Upper lobe of left lung (tissue), 6 donors: ENCODE measurements at regions not wholly inside any gene's neighbourhood (a gene's known extent, or its start where the extent isn't known, plus 50 kb on each side); places are given as distances from the start of the nearest gene placed in this dataset.

Source experiments
- ATAC-seq, 2 donors: fragments of 200-7000 bp; cut with Tn5 transposase; one replicate each; pipeline ENCODE4 v1.9.1; 2022; ENCODE audit warnings: mild to moderate bottlenecking in 2 of 2, moderate library complexity in 2 of 2; ENCODE audit not compliant: low FRiP score in 2 of 2
- DNase-seq, 2 donors: peaks; one replicate each; pipeline ENCODE4 v3.0.0-alpha.2; 2019 to 2020
- H3K27ac ChIP-seq, 4 donors: fragments of 200-600 bp; sonication (generic); one replicate each; pipeline ENCODE4 v1.5.1; 2016 to 2019
- H3K27me3 ChIP-seq, 4 donors: fragments of 200-600 bp; sonication (generic); one replicate each; pipeline ENCODE4 v1.5.1; 2017 to 2019
- H3K36me3 ChIP-seq, 4 donors: fragments of 200-600 bp; sonication (generic); one replicate each; pipeline ENCODE4 v1.5.1; 2016 to 2019
- H3K4me1 ChIP-seq, 4 donors: fragments of 200-600 bp; sonication (generic); one replicate each; pipeline ENCODE4 v1.5.1; 2018 to 2019
- H3K4me3 ChIP-seq, 4 donors: fragments of 200-600 bp; sonication (generic); one replicate each; pipeline ENCODE4 v1.5.1; 2017 to 2019; ENCODE audit warnings: mild to moderate bottlenecking in 2 of 4, moderate library complexity in 1 of 4
- H3K9me3 ChIP-seq, 4 donors: fragments of 200-600 bp; sonication (generic); one replicate each; pipeline ENCODE4 v1.5.1; 2018 to 2019
- CTCF ChIP-seq, 6 experiments: fragments of 450-650 bp in 4 of 6; fragments of 200-600 bp in 2 of 6; sonication (generic) in 2 of 6; IDR thresholded peaks; one replicate each; pipeline ENCODE4 v1.5.1; 2016 to 2019; ENCODE audit warnings: antibody characterized with exemption in 6 of 6
- EP300 ChIP-seq, 4 donors: sonication (generic); formaldehyde crosslinking; IDR thresholded peaks; one replicate each; pipeline ENCODE4 v1.5.1; 2017; ENCODE audit warnings: antibody characterized with exemption in 4 of 4, control low read depth in 2 of 4
- POLR2A ChIP-seq, 4 donors: fragments of 450-650 bp; IDR thresholded peaks; one replicate each; pipeline ENCODE4 v1.5.1; 2016 to 2017; ENCODE audit warnings: antibody characterized with exemption in 4 of 4, mild to moderate bottlenecking in 2 of 4
- POLR2AphosphoS5 ChIP-seq, 2 donors: sonication (generic); formaldehyde crosslinking; IDR thresholded peaks; one replicate each; pipeline ENCODE4 v1.5.1; 2017; ENCODE audit warnings: antibody characterized with exemption in 2 of 2
- WGBS, 2 donors: methylation state at CpG; one replicate each; pipeline ENCODE4 v1.1.5; 2017 to 2018; 5-methylcytosine and 5-hydroxymethylcytosine counted together
- donor health status: DM: no; HTN: no; CAD: no; lungs with moderate emphysema.
- donor health status: DM: no; HTN: yes; CAD: no; lungs with severe emphysema.

DNA sequence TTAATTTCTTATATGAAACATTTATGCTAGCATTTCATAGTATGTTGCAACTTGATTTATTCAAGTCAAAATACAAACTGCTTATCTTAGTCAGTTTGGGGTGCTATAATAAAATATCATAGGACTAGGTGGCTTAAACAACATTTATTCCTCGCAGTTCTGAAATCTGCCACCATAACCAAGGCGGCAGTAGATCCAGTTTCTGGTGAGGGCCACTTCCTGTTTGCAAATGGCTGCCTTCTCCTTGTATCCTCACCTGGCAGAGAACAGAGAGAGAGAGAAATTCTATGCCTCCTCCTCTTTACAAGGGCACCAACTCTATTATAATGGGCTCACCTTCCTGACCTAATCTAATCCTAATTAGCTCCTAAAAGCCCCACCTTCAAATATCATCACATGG is 76.1 kb upstream of the RGS2 start:
- TF ChIP-seq CTCF (IDR thresholded peaks at IDR 0.05) (no peak), EP300 (IDR thresholded peaks at IDR 0.05) (no peak), POLR2AphosphoS5 (IDR thresholded peaks at IDR 0.05) (no peak), POLR2A (IDR thresholded peaks at IDR 0.05) (no peak)
- Histone ChIP-seq H3K27me3 (no peaks in the 10 kb centered on the region), H3K9me3 (no peaks in the 10 kb centered on the region), H3K4me1 (peaks cover 0 to 3% (median 0%) of the 10 kb centered on the region in 4 donors), H3K4me3 (no peak overlapping the region), H3K36me3 (no peaks in the 10 kb centered on the region), H3K27ac (no peak overlapping the region)
- no peak for DNase-seq
- WGBS, 2 donors, result 92 to 93% methylated on average over 2 of the region's 2 CpGs
- no peak for ATAC-seq

GRCh38 chr1:192735298-192735915 is 73.4 kb upstream of the RGS2 start:
- Histone ChIP-seq H3K4me3 (no peak overlapping the region), H3K27me3 (no peaks in the 10 kb centered on the region), H3K9me3 (no peaks in the 10 kb centered on the region), H3K4me1 (no peaks in the 10 kb centered on the region), H3K27ac (no peak overlapping the region), H3K36me3 (no peaks in the 10 kb centered on the region)
- ATAC-seq (no peak), DNase-seq (no peak)
- 82 to 84% methylated on average over 3 of the region's 3 CpGs for WGBS, 2 donors
- TF ChIP-seq POLR2AphosphoS5 (IDR thresholded peaks at IDR 0.05) (no peak), EP300 (IDR thresholded peaks at IDR 0.05) (no peak), CTCF (IDR thresholded peaks at IDR 0.05) (no peak), POLR2A (IDR thresholded peaks at IDR 0.05) (no peak)

DNA sequence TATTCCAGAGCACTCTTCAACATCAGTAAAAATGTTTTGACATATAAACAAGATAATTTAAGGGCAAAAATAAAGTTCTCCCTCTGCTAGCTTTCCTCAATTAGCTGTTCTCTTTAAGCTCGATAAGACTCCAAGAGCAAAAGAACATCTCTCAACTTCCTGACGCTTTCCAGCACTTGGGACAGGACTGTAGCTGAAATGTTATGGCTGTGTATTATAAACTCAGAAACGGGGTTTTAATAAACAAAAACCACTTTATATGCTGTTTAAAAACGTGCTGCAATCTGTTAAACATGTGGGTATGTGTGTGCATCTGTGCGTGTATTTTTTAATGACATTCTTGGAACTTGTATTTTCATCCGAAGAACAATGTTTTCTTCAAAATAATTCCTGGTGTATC is 71.5 kb upstream of the RGS2 start:
- Histone ChIP-seq H3K4me1 (no peaks in the 10 kb centered on the region), H3K4me3 (no peak overlapping the region), H3K36me3 (no peaks in the 10 kb centered on the region), H3K27me3 (no peaks in the 10 kb centered on the region), H3K27ac (no peak overlapping the region), H3K9me3 (no peaks in the 10 kb centered on the region)
- DNase-seq (no peak), ATAC-seq (no peak)
- no peak for TF ChIP-seq CTCF (IDR thresholded peaks at IDR 0.05)
- TF ChIP-seq POLR2AphosphoS5 (IDR thresholded peaks at IDR 0.05), result no peak
- no peak for TF ChIP-seq POLR2A (IDR thresholded peaks at IDR 0.05)
- TF ChIP-seq EP300 (IDR thresholded peaks at IDR 0.05), result no peak
- 55 to 65% methylated on average over 6 of the region's 6 CpGs for WGBS, 2 donors

GRCh38 chr1:192739476-192740184 is 69.2 kb upstream of the RGS2 start:
- Histone ChIP-seq H3K36me3 (no peaks in the 10 kb centered on the region), H3K27ac (no peak overlapping the region), H3K9me3 (no peaks in the 10 kb centered on the region), H3K4me3 (no peak overlapping the region), H3K27me3 (no peaks in the 10 kb centered on the region), H3K4me1 (no peaks in the 10 kb centered on the region)
- 88% methylated on average over 11 of the region's 11 CpGs for WGBS, 2 donors
- TF ChIP-seq EP300 (IDR thresholded peaks at IDR 0.05), result no peak
- TF ChIP-seq CTCF (IDR thresholded peaks at IDR 0.05), result no peak
- TF ChIP-seq POLR2A (IDR thresholded peaks at IDR 0.05), result no peak
- no peak for TF ChIP-seq POLR2AphosphoS5 (IDR thresholded peaks at IDR 0.05)
- ATAC-seq (no peak), DNase-seq (no peak)

- WGBS, 2 donors, result 97 to 98% methylated on average over 1 of the region's 1 CpG
- TF ChIP-seq CTCF (IDR thresholded peaks at IDR 0.05), result no peak
- TF ChIP-seq POLR2A (IDR thresholded peaks at IDR 0.05), result no peak
- TF ChIP-seq EP300 (IDR thresholded peaks at IDR 0.05), result no peak
These were observed 68.6 kb upstream of the RGS2 start for GRCh38 chr1:192740214-192740613.

More at GRCh38 chr1:192740214-192740613, 68.6 kb upstream of the RGS2 start:
- Histone ChIP-seq H3K9me3 (no peaks in the 10 kb centered on the region), H3K4me1 (no peaks in the 10 kb centered on the region), H3K27me3 (no peaks in the 10 kb centered on the region), H3K4me3 (no peak overlapping the region), H3K36me3 (no peaks in the 10 kb centered on the region), H3K27ac (no peak overlapping the region)
- ATAC-seq, result no peak
- DNase-seq, result no peak
